Smooth muscle cell (in vitro differentiated cells): ENCODE measurements at regions not wholly inside any gene's neighbourhood (a gene's known extent, or its start where the extent isn't known, plus 50 kb on each side); places are given as distances from the start of the nearest gene placed in this dataset.

ENCODE experiments used
- DNase-seq: peaks from one replicate; lab custom pipeline; 2025; ENCODE audit not compliant: unreplicated experiment; lab: John Stamatoyannopoulos, UW
- H2AFZ ChIP-seq: fragments of 200-600 bp; sonication (generic); 2 replicates; pipeline ENCODE4 v1.6.0; 2016; ENCODE audit warnings: antibody characterized with exemption, low read depth, mild to moderate bottlenecking
- H3F3A ChIP-seq: fragments of 200-600 bp; sonication (generic); 2 replicates; pipeline ENCODE4 v1.6.0; 2017; ENCODE audit warnings: antibody characterized with exemption, low read depth
- H3K27ac ChIP-seq: fragments of 200-600 bp; sonication (generic); 2 replicates; pipeline ENCODE4 v1.5.1; 2016; ENCODE audit warnings: low read depth, mild to moderate bottlenecking
- H3K27me3 ChIP-seq: fragments of 200-600 bp; sonication (generic); 2 replicates; pipeline ENCODE4 v1.6.1; 2016; ENCODE audit warnings: low read depth, mild to moderate bottlenecking
- H3K36me3 ChIP-seq: fragments of 200-600 bp; sonication (generic); 2 replicates; pipeline ENCODE4 v1.5.1; 2016; ENCODE audit warnings: low read depth
- H3K4me1 ChIP-seq: fragments of 200-600 bp; sonication (generic); 2 replicates; pipeline ENCODE4 v1.5.1; 2016; ENCODE audit warnings: low read depth
- H3K4me2 ChIP-seq: fragments of 200-600 bp; sonication (generic); 2 replicates; pipeline ENCODE4 v1.6.0; 2016; ENCODE audit warnings: mild to moderate bottlenecking
- H3K4me3 ChIP-seq: fragments of 200-600 bp; sonication (generic); 2 replicates; pipeline ENCODE4 v1.5.1; 2016; ENCODE audit warnings: mild to moderate bottlenecking
- H3K79me2 ChIP-seq: fragments of 200-600 bp; sonication (generic); 2 replicates; pipeline ENCODE4 v1.6.0; 2016; ENCODE audit warnings: low read depth, mild to moderate bottlenecking
- H3K9ac ChIP-seq: fragments of 200-600 bp; sonication (generic); 2 replicates; pipeline ENCODE4 v1.6.0; 2016; ENCODE audit warnings: low read depth
- H3K9me3 ChIP-seq: fragments of 200-600 bp; sonication (generic); replicated peaks from 2 replicates; pipeline ENCODE4 v1.5.1; 2016; ENCODE audit warnings: low read depth
- H4K20me1 ChIP-seq: fragments of 200-600 bp; sonication (generic); 2 replicates; pipeline ENCODE4 v1.6.0; 2016; ENCODE audit warnings: low read depth
- WGBS: methylation state at CpG from one replicate; pipeline ENCODE4 v1.1.7; 2016; ENCODE audit warnings: low lambda C conversion rate; 5-methylcytosine and 5-hydroxymethylcytosine counted together
- TF ChIP-seq, protein P1 (sequence below): fragments of 200-600 bp; sonication (generic); IDR thresholded peaks from 2 replicates; pipeline ENCODE4 v1.5.1; 2017; ENCODE audit warnings: borderline replicate concordance, mild to moderate bottlenecking, antibody characterized with exemption; ENCODE audit not compliant: insufficient read depth, poor library complexity, severe bottlenecking

GRCh38 chr5:74934949-74935751, 69.0 kb upstream of the FAM169A start:
- H2AFZ ChIP-seq: peak overlapping the region; percentile 41
- no peaks in the 10 kb centered on the region for H3K9me3 ChIP-seq
- no peaks in the 10 kb centered on the region for H3K79me2 ChIP-seq
- peaks cover 10% of the 10 kb centered on the region for H3K4me1 ChIP-seq
- WGBS: 62% methylated on average over 9 of the region's 9 CpGs
- DNase-seq: no peak
- H3F3A ChIP-seq: no peaks in the 10 kb centered on the region
- no peak overlapping the region for H3K4me2 ChIP-seq
- H3K27ac ChIP-seq: no peak overlapping the region
- no peak overlapping the region for H3K9ac ChIP-seq
- H3K4me3 ChIP-seq: no peak overlapping the region
- TF ChIP-seq, protein P1, sequence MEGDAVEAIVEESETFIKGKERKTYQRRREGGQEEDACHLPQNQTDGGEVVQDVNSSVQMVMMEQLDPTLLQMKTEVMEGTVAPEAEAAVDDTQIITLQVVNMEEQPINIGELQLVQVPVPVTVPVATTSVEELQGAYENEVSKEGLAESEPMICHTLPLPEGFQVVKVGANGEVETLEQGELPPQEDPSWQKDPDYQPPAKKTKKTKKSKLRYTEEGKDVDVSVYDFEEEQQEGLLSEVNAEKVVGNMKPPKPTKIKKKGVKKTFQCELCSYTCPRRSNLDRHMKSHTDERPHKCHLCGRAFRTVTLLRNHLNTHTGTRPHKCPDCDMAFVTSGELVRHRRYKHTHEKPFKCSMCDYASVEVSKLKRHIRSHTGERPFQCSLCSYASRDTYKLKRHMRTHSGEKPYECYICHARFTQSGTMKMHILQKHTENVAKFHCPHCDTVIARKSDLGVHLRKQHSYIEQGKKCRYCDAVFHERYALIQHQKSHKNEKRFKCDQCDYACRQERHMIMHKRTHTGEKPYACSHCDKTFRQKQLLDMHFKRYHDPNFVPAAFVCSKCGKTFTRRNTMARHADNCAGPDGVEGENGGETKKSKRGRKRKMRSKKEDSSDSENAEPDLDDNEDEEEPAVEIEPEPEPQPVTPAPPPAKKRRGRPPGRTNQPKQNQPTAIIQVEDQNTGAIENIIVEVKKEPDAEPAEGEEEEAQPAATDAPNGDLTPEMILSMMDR: peak; percentile 23
- H4K20me1 ChIP-seq: no peaks in the 10 kb centered on the region
- no peaks in the 10 kb centered on the region for H3K36me3 ChIP-seq
- no peaks in the 10 kb centered on the region for H3K27me3 ChIP-seq

DNA sequence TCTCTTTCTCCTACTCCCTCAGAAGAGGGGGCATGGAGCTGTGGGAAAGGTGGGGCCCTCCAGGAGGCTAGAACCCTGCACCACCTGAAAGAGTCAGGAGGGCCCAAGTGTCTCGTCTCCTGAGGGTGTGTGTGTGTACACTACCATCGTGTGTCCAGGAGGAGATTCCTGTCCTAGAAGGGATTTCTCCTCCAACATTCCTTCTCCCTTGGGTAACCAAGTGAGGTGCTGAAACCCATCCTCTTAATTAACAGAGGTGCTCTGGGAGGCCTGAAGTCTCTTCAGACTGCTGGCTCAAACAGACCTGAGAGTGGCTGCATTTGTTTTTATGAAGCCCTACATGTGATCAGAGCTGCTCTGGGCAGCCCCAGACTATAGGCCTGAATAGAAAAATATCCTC, 61.1 kb upstream of the FAM169A start:
- Histone ChIP-seq H3F3A (no peaks in the 10 kb centered on the region), H3K4me1 (no peaks in the 10 kb centered on the region), H3K79me2 (no peaks in the 10 kb centered on the region), H3K36me3 (no peaks in the 10 kb centered on the region), H2AFZ (no peak overlapping the region), H4K20me1 (no peaks in the 10 kb centered on the region), H3K27ac (no peak overlapping the region), H3K4me3 (no peak overlapping the region), H3K27me3 (no peaks in the 10 kb centered on the region), H3K9ac (no peak overlapping the region), H3K9me3 (no peaks in the 10 kb centered on the region), H3K4me2 (no peak overlapping the region)
- TF ChIP-seq, protein P1: no peak
- DNase-seq: no peak
- 92% methylated on average over 2 of the region's 2 CpGs for WGBS

GRCh38 chr5:74919487-74919886, 53.3 kb upstream of the FAM169A start:
- TF ChIP-seq, protein P1: peak; percentile 54
- H3K27me3 ChIP-seq: no peaks in the 10 kb centered on the region
- no peak overlapping the region for H3K27ac ChIP-seq
- no peaks in the 10 kb centered on the region for H3K4me1 ChIP-seq
- no peaks in the 10 kb centered on the region for H3F3A ChIP-seq
- no peak overlapping the region for H3K4me3 ChIP-seq
- no peak overlapping the region for H3K9ac ChIP-seq
- H2AFZ ChIP-seq: no peak overlapping the region
- no peak overlapping the region for H3K4me2 ChIP-seq
- H3K36me3 ChIP-seq: no peaks in the 10 kb centered on the region
- H4K20me1 ChIP-seq: no peaks in the 10 kb centered on the region
- no peaks in the 10 kb centered on the region for H3K79me2 ChIP-seq
- no peak for DNase-seq
- no peaks in the 10 kb centered on the region for H3K9me3 ChIP-seq
- 10% methylated on average over 6 of the region's 6 CpGs for WGBS

GRCh38 chr5:74919041-74919440, 52.9 kb upstream of the FAM169A start:
- TF ChIP-seq, protein P1: no peak
- no peaks in the 10 kb centered on the region for H3K4me1 ChIP-seq
- WGBS: 78% methylated on average over 4 of the region's 4 CpGs

More at GRCh38 chr5:74919041-74919440, 52.9 kb upstream of the FAM169A start:
- no peak overlapping the region for H3K27ac ChIP-seq
- no peaks in the 10 kb centered on the region for H4K20me1 ChIP-seq
- H3K4me3 ChIP-seq: no peak overlapping the region
- H2AFZ ChIP-seq: no peak overlapping the region
- H3F3A ChIP-seq: no peaks in the 10 kb centered on the region
- no peak for DNase-seq
- H3K9me3 ChIP-seq: no peaks in the 10 kb centered on the region
- H3K79me2 ChIP-seq: no peaks in the 10 kb centered on the region
- H3K36me3 ChIP-seq: no peaks in the 10 kb centered on the region
- H3K4me2 ChIP-seq: no peak overlapping the region
- no peak overlapping the region for H3K9ac ChIP-seq
- no peaks in the 10 kb centered on the region for H3K27me3 ChIP-seq
